SK-N-SH (cell line): ENCODE measurements at regions not wholly inside any gene's neighbourhood (a gene's known extent, or its start where the extent isn't known, plus 50 kb on each side); places are given as distances from the start of the nearest gene placed in this dataset.

Source experiments
- CTCF ChIA-PET: fragments of 300-600, 350-600 bp; formaldehyde crosslinking; extraction: SDS; loops from one replicate; lab custom pipeline; 2021; lab: Yijun Ruan, JAX
- POLR2A ChIA-PET: fragments of 350-600 bp; sonication (Branson Sonifier 250); formaldehyde crosslinking; extraction: SDS; loops from one replicate; lab custom pipeline; 2020; ENCODE audit warnings: antibody characterized with exemption, inconsistent platforms; lab: Yijun Ruan, JAX
- DNase-seq: peaks from one replicate; pipeline ENCODE4 v3.0.0; 2012
- H2AFZ ChIP-seq: fragments of 200-600 bp; sonication (generic); 2 replicates; pipeline ENCODE4 v1.8.1; 2016; ENCODE audit warnings: antibody characterized with exemption, mild to moderate bottlenecking, low read depth
- H3F3A ChIP-seq: fragments of 200-600 bp; sonication (generic); replicated peaks from 2 replicates; pipeline ENCODE3; 2016; ENCODE audit warnings: antibody characterized with exemption, mild to moderate bottlenecking; ENCODE audit not compliant: insufficient read depth
- H3K27ac ChIP-seq, 2 experiments: fragments of 200-500 bp in 1 of 2; fragments of 200-600 bp in 1 of 2; sonication (Bioruptor generic) in 1 of 2; sonication (generic), shearing (Covaris generic) in 1 of 2; 2 replicates each; pipeline versions ENCODE4 v1.5.1 to v1.6.1; 2014 to 2016; ENCODE audit warnings: low read depth in 2 of 2, inconsistent platforms in 1 of 2, low read length in 1 of 2, mild to moderate bottlenecking in 1 of 2, mixed read lengths in 1 of 2
- H3K27me3 ChIP-seq: fragments of 200-600 bp; sonication (generic), shearing (Covaris generic); 2 replicates; pipeline ENCODE4 v1.6.1; 2016; ENCODE audit warnings: mixed run types; ENCODE audit not compliant: insufficient read depth
- H3K36me3 ChIP-seq, 2 experiments: fragments of 200-500 bp in 1 of 2; fragments of 200-600 bp in 1 of 2; sonication (Bioruptor generic) in 1 of 2; sonication (generic) in 1 of 2; replicated peaks in 1 of 2; 2 replicates each; pipeline versions ENCODE3 to v1.5.1; 2014 to 2016; ENCODE audit warnings: low read length in 1 of 2, mild to moderate bottlenecking in 1 of 2; ENCODE audit not compliant: insufficient read depth in 2 of 2, control insufficient read depth in 1 of 2
- H3K4me1 ChIP-seq, 2 experiments: fragments of 200-500 bp in 1 of 2; fragments of 200-600 bp in 1 of 2; sonication (Bioruptor generic) in 1 of 2; sonication (generic), shearing (Covaris generic) in 1 of 2; 2 replicates each; pipeline versions ENCODE4 v1.5.1 to v1.6.1; 2014 to 2016; ENCODE audit warnings: low read depth in 1 of 2, low read length in 1 of 2, mixed run types in 1 of 2; ENCODE audit not compliant: insufficient read depth in 2 of 2, control insufficient read depth in 1 of 2
- H3K4me2 ChIP-seq: fragments of 200-600 bp; sonication (generic), shearing (Covaris generic); 2 replicates; pipeline ENCODE4 v1.6.1; 2017; ENCODE audit warnings: mixed run types
- H3K4me3 ChIP-seq, 2 experiments: fragments of 200-500 bp in 1 of 2; fragments of 200-600 bp in 1 of 2; sonication (Bioruptor generic) in 1 of 2; sonication (generic), shearing (Covaris generic) in 1 of 2; 2 replicates each; pipeline versions ENCODE4 v1.5.1 to v1.8.1; 2014 to 2016; ENCODE audit warnings: low read depth in 2 of 2, inconsistent platforms in 1 of 2, low read length in 1 of 2, mild to moderate bottlenecking in 1 of 2, mixed read lengths in 1 of 2, moderate library complexity in 1 of 2
- H3K79me2 ChIP-seq: fragments of 200-600 bp; sonication (generic); 2 replicates; pipeline ENCODE4 v1.8.1; 2017; ENCODE audit warnings: mild to moderate bottlenecking; ENCODE audit not compliant: insufficient read depth
- H3K9ac ChIP-seq: fragments of 200-600 bp; sonication (generic); 2 replicates; pipeline ENCODE4 v1.6.1; 2017; ENCODE audit warnings: mixed run types
- H3K9me2 ChIP-seq: fragments of 200-600 bp; sonication (generic); 2 replicates; pipeline ENCODE4 v1.6.1; 2017; ENCODE audit warnings: mixed run types
- H3K9me3 ChIP-seq: fragments of 200-600 bp; sonication (generic); 2 replicates; pipeline ENCODE4 v1.6.1; 2017; ENCODE audit warnings: mixed run types, mild to moderate bottlenecking, moderate library complexity
- H4K20me1 ChIP-seq: fragments of 200-600 bp; sonication (generic); 2 replicates; pipeline ENCODE4 v1.6.1; 2017; ENCODE audit warnings: mild to moderate bottlenecking, mixed run types; ENCODE audit not compliant: insufficient read depth
- CHD2 ChIP-seq: fragments of 150-350 bp; IDR thresholded peaks from 2 replicates; pipeline ENCODE4 v1.6.1; 2018; ENCODE audit warnings: low read length; ENCODE audit not compliant: partially characterized antibody
- EP300 ChIP-seq, 2 experiments: IDR thresholded peaks; 2 replicates each; pipeline versions ENCODE4 v1.4.0 to v1.6.1; 2012; ENCODE audit warnings: borderline replicate concordance in 1 of 2, low read depth in 1 of 2, low read length in 1 of 2
- EZH2phosphoT487 ChIP-seq: fragments of 200-600 bp; sonication (generic); IDR thresholded peaks from 2 replicates; pipeline ENCODE4 v1.6.1; 2017; ENCODE audit warnings: low read depth, mixed run types, mild to moderate bottlenecking, antibody characterized with exemption, moderate library complexity, borderline replicate concordance
- FOSL2 ChIP-seq: IDR thresholded peaks from 2 replicates; pipeline ENCODE4 v1.4.0; 2012; ENCODE audit warnings: low read depth, mild to moderate bottlenecking, moderate library complexity, borderline replicate concordance
- FOXM1 ChIP-seq: IDR thresholded peaks from 2 replicates; pipeline ENCODE4 v1.4.0; 2012; ENCODE audit warnings: low read depth, mild to moderate bottlenecking
- GATA2 ChIP-seq: sonication (generic); formaldehyde crosslinking; IDR thresholded peaks from 2 replicates; pipeline ENCODE4 v1.5.0; 2020; ENCODE audit warnings: mild to moderate bottlenecking, missing genetic modification reagents
- MAX ChIP-seq: IDR thresholded peaks from 2 replicates; pipeline ENCODE4 v1.4.0; 2012; ENCODE audit warnings: low read depth
- MXI1 ChIP-seq: IDR thresholded peaks from 2 replicates; pipeline ENCODE4 v1.6.1; 2012; ENCODE audit warnings: mild to moderate bottlenecking, low read depth, low read length, improper control_type of control experiment
- NRF1 ChIP-seq: IDR thresholded peaks from 2 replicates; pipeline ENCODE4 v1.6.1; 2012; ENCODE audit warnings: low read depth, mild to moderate bottlenecking, low read length
- POLR2AphosphoS5 ChIP-seq: IDR thresholded peaks from 2 replicates; pipeline ENCODE4 v1.6.1; 2012; ENCODE audit warnings: low read depth, low read length
- RFX5 ChIP-seq: IDR thresholded peaks from 2 replicates; pipeline ENCODE4 v1.6.1; 2012; ENCODE audit warnings: mild to moderate bottlenecking, improper control_type of control experiment, low read length
- SIN3A ChIP-seq: IDR thresholded peaks from 2 replicates; pipeline ENCODE4 v1.6.1; 2012; ENCODE audit warnings: low read depth, mild to moderate bottlenecking, low read length, moderate library complexity, borderline replicate concordance
- SMC3 ChIP-seq: IDR thresholded peaks from 2 replicates; pipeline ENCODE4 v1.6.1; 2012; ENCODE audit warnings: low read depth, low read length, improper control_type of control experiment
- TAF1 ChIP-seq: IDR thresholded peaks from 2 replicates; pipeline ENCODE4 v1.6.1; 2012; ENCODE audit warnings: low read depth, mild to moderate bottlenecking, low read length, moderate library complexity, borderline replicate concordance
- USF1 ChIP-seq: IDR thresholded peaks from 2 replicates; pipeline ENCODE4 v1.4.0; 2012; ENCODE audit warnings: low read depth, borderline replicate concordance
- USF2 ChIP-seq: fragments of 150-350 bp; IDR thresholded peaks from 2 replicates; pipeline ENCODE4 v1.6.1; 2017; ENCODE audit warnings: antibody characterized with exemption, low read length, low read depth, borderline replicate concordance
- YY1 ChIP-seq: IDR thresholded peaks from 2 replicates; pipeline ENCODE4 v1.4.0; 2012; ENCODE audit warnings: low read depth, mild to moderate bottlenecking
- WGBS: methylation state at CpG from one replicate; pipeline ENCODE4 v1.1.6; 2017; ENCODE audit warnings: low lambda C conversion rate; 5-methylcytosine and 5-hydroxymethylcytosine counted together

- Histone ChIP-seq H3K4me2 (no peak overlapping the region), H3K4me1 (no peaks in the 10 kb centered on the region), H3K36me3 (no peaks in the 10 kb centered on the region), H3K27me3 (peaks cover 38% of the 10 kb centered on the region; the same call in 1 of the 2 replicates), H4K20me1 (no peaks in the 10 kb centered on the region), H3K9me3 (no peaks in the 10 kb centered on the region), H3F3A (no peaks in the 10 kb centered on the region), H3K27ac (no peak overlapping the region), H3K9me2 (no peaks in the 10 kb centered on the region), H3K4me3 (no peak overlapping the region), H3K9ac (no peak overlapping the region), H2AFZ (no peak overlapping the region), H3K79me2 (no peaks in the 10 kb centered on the region)
- CTCF ChIA-PET: no interaction called here
- TF ChIP-seq TAF1: no peak
- POLR2A ChIA-PET: no interaction called here
- no peak for DNase-seq
- 10% methylated on average over 3 of the region's 3 CpGs for WGBS
These were observed 229.4 kb upstream of the POU3F1 start for GRCh38 chr1:38275960-38276359.

- Histone ChIP-seq H4K20me1 (no peaks in the 10 kb centered on the region), H3K4me3 (no peak overlapping the region), H3K9me2 (no peaks in the 10 kb centered on the region), H3F3A (no peaks in the 10 kb centered on the region), H3K27ac (no peak overlapping the region), H3K27me3 (peaks cover 48% of the 10 kb centered on the region; the same call in 1 of the 2 replicates), H3K4me2 (no peak overlapping the region), H3K36me3 (no peaks in the 10 kb centered on the region), H3K9me3 (no peaks in the 10 kb centered on the region), H3K79me2 (no peaks in the 10 kb centered on the region), H2AFZ (no peak overlapping the region), H3K4me1 (no peaks in the 10 kb centered on the region), H3K9ac (no peak overlapping the region)
- no peak for DNase-seq
- POLR2A ChIA-PET: no interaction called here
- CTCF ChIA-PET: no interaction called here
- TF ChIP-seq TAF1 (no peak), EZH2phosphoT487 (no peak), SMC3 (no peak), EP300 (IDR thresholded peaks at IDR 0.05; ENCODE audit: borderline replicate concordance in 1 of 2, low read depth in 1 of 2, low read length in 1 of 2) (no peak), FOSL2 (no peak), USF1 (no peak), USF2 (no peak), MAX (no peak), MXI1 (no peak), GATA2 (CRISPR knock-in tag) (no peak), CHD2 (no peak), FOXM1 (no peak), YY1 (no peak), NRF1 (no peak), RFX5 (no peak), POLR2AphosphoS5 (no peak), SIN3A (no peak)
- WGBS: 0% methylated on average over 1 of the region's 4 CpGs
These were observed 228.4 kb upstream of the POU3F1 start for GRCh38 chr1:38274974-38275373.
